ENCODE measurements at regions not wholly inside any gene's neighbourhood (a gene's known extent, or its start where the extent isn't known, plus 50 kb on each side); places are given as distances from the start of the nearest gene placed in this dataset.

GRCh38 chr3:189057369-189057768 is 114.4 kb upstream of the TPRG1 start:
- H3K4me2 ChIP-seq (ENCODE audit: low read length) = no peak overlapping the region
- no peak overlapping the region for H3K4me3 ChIP-seq (ENCODE audit: low read length)
- H3K9me3 ChIP-seq (replicated peaks; ENCODE audit: low read length) = no peaks in the 10 kb centered on the region
- no peaks in the 10 kb centered on the region for H3K27me3 ChIP-seq (ENCODE audit: control insufficient read depth, insufficient read depth, low read length)
- no peaks in the 10 kb centered on the region for H3K4me1 ChIP-seq (ENCODE audit: control insufficient read depth, insufficient read depth, low read length)
- no peak overlapping the region for H3K9ac ChIP-seq (ENCODE audit: low read depth, low read length)
- no peaks in the 10 kb centered on the region for H3K36me3 ChIP-seq (ENCODE audit: insufficient read depth, low read length)

GRCh38 chr3:189058071-189058470 is 113.7 kb upstream of the TPRG1 start:
- Histone ChIP-seq H3K36me3 (ENCODE audit: insufficient read depth, low read length) (no peaks in the 10 kb centered on the region), H3K4me1 (ENCODE audit: control insufficient read depth, insufficient read depth, low read length) (no peaks in the 10 kb centered on the region), H3K4me3 (ENCODE audit: low read length) (no peak overlapping the region), H3K27me3 (ENCODE audit: control insufficient read depth, insufficient read depth, low read length) (no peaks in the 10 kb centered on the region), H3K9ac (ENCODE audit: low read depth, low read length) (no peak overlapping the region), H3K9me3 (replicated peaks; ENCODE audit: low read length) (no peaks in the 10 kb centered on the region), H3K4me2 (ENCODE audit: low read length) (no peak overlapping the region)

DNA sequence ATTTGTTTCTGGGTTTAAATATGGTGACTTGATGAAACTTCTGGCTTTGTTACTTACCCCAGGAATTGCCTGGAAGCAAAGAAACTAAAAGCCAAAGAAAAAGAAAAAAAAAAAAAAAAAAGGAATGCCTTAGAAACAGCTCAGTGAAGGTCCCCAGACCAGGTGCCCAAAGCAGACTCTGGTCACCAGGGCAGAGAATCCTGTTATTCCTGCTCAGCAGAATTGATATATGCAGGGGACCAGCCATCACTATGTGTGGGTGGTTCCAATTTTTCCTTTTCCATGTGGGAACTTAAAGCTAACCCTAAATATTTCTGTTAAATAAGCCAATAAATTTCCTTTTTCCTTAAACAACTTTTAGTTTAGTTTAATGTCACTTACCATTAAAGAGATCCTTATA is 100.8 kb upstream of the TPRG1 start:
- Histone ChIP-seq H3K9me3 (replicated peaks; ENCODE audit: low read length) (no peaks in the 10 kb centered on the region), H3K36me3 (ENCODE audit: insufficient read depth, low read length) (no peaks in the 10 kb centered on the region), H3K4me2 (ENCODE audit: low read length) (no peak overlapping the region), H3K27me3 (ENCODE audit: control insufficient read depth, insufficient read depth, low read length) (no peaks in the 10 kb centered on the region), H3K9ac (ENCODE audit: low read depth, low read length) (no peak overlapping the region), H3K4me3 (ENCODE audit: low read length) (no peak overlapping the region), H3K4me1 (ENCODE audit: control insufficient read depth, insufficient read depth, low read length) (no peaks in the 10 kb centered on the region)

DNA sequence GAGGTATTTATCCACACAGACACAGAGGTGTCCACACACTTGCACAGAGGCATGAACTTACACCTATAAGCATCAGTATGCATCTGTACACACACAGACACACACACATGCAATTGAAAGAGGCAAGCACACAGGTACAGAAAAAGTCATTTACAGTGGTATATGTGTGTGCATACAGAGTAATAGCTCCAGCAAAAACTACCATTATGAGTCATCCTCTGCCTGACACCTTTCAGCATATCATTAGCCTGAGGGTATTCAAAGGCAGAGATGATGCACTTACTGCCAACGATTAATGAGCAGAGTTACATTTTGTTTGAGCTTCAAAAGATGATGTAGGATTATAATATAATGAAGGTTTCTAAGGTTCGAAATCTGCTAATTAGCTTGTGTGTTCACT is 100.3 kb upstream of the TPRG1 start:
- no peaks in the 10 kb centered on the region for H3K27me3 ChIP-seq (ENCODE audit: control insufficient read depth, insufficient read depth, low read length)
- no peak overlapping the region for H3K4me2 ChIP-seq (ENCODE audit: low read length)
- no peaks in the 10 kb centered on the region for H3K4me1 ChIP-seq (ENCODE audit: control insufficient read depth, insufficient read depth, low read length)
- no peak overlapping the region for H3K4me3 ChIP-seq (ENCODE audit: low read length)
- H3K9me3 ChIP-seq (replicated peaks; ENCODE audit: low read length) = no peaks in the 10 kb centered on the region
- no peaks in the 10 kb centered on the region for H3K36me3 ChIP-seq (ENCODE audit: insufficient read depth, low read length)
- H3K9ac ChIP-seq (ENCODE audit: low read depth, low read length) = no peak overlapping the region

- Histone ChIP-seq H3K4me1 (ENCODE audit: control insufficient read depth, insufficient read depth, low read length) (no peaks in the 10 kb centered on the region), H3K36me3 (ENCODE audit: insufficient read depth, low read length) (no peaks in the 10 kb centered on the region), H3K4me3 (ENCODE audit: low read length) (no peak overlapping the region), H3K9me3 (replicated peaks; ENCODE audit: low read length) (no peaks in the 10 kb centered on the region), H3K27me3 (ENCODE audit: control insufficient read depth, insufficient read depth, low read length) (no peaks in the 10 kb centered on the region), H3K4me2 (ENCODE audit: low read length) (no peak overlapping the region), H3K9ac (ENCODE audit: low read depth, low read length) (no peak overlapping the region)
Observed at GRCh38 chr3:189076449-189076848, 95.3 kb upstream of the TPRG1 start.

GRCh38 chr3:189080745-189081144 is 91.0 kb upstream of the TPRG1 start:
- H3K27me3 ChIP-seq (ENCODE audit: control insufficient read depth, insufficient read depth, low read length) = no peaks in the 10 kb centered on the region
- no peaks in the 10 kb centered on the region for H3K36me3 ChIP-seq (ENCODE audit: insufficient read depth, low read length)
- no peak overlapping the region for H3K4me2 ChIP-seq (ENCODE audit: low read length)
- H3K9me3 ChIP-seq (replicated peaks; ENCODE audit: low read length) = no peaks in the 10 kb centered on the region
- H3K4me3 ChIP-seq (ENCODE audit: low read length) = no peak overlapping the region
- no peak overlapping the region for H3K9ac ChIP-seq (ENCODE audit: low read depth, low read length)
- H3K4me1 ChIP-seq (ENCODE audit: control insufficient read depth, insufficient read depth, low read length) = no peaks in the 10 kb centered on the region

DNA sequence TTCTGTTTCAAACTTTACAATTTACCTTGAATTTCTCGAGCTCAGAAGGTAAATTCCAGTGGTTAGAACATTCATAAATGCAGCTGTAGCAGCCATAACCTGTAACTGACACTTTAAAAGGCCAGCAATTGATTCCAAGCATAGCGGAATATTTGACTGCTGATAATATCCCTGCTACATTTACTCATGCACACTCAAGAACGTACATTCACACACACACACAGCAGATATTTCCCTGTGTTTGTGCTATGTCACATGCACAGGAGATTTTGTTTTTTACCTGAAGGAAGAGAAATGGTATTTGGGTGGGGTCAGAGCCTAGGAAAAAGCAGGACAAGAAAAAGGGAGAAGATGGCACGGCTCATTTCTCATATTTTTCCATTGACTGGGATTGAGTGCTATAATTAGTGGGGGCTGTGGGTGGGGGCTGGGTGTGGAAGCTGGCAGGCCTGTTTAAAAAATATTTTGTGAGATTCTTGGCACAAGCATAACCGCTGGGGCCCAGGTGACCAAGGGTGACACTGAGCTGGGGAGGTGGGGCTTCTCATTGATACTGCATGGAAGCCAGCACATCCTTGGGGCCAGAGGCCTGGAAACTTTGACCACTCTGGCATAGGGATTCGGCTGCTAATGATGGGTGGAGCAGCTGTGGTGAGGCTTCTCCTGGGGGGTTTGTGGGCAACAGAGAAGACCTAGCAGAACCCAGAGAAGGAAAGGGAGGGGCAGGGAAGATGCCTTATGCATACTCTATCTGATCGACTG is 88.9 kb upstream of the TPRG1 start:
- H3K9me3 ChIP-seq (replicated peaks; ENCODE audit: low read length) = no peaks in the 10 kb centered on the region
- no peak overlapping the region for H3K9ac ChIP-seq (ENCODE audit: low read depth, low read length)
- H3K27me3 ChIP-seq (ENCODE audit: control insufficient read depth, insufficient read depth, low read length) = no peaks in the 10 kb centered on the region
- no peak overlapping the region for H3K4me2 ChIP-seq (ENCODE audit: low read length)
- no peak overlapping the region for H3K4me3 ChIP-seq (ENCODE audit: low read length)
- H3K36me3 ChIP-seq (ENCODE audit: insufficient read depth, low read length) = no peaks in the 10 kb centered on the region
- H3K4me1 ChIP-seq (ENCODE audit: control insufficient read depth, insufficient read depth, low read length) = no peaks in the 10 kb centered on the region

GRCh38 chr3:189084620-189085019 is 87.2 kb upstream of the TPRG1 start:
- H3K36me3 ChIP-seq (ENCODE audit: insufficient read depth, low read length) = no peaks in the 10 kb centered on the region
- no peak overlapping the region for H3K4me2 ChIP-seq (ENCODE audit: low read length)
- no peaks in the 10 kb centered on the region for H3K27me3 ChIP-seq (ENCODE audit: control insufficient read depth, insufficient read depth, low read length)
- no peak overlapping the region for H3K4me3 ChIP-seq (ENCODE audit: low read length)
- H3K9ac ChIP-seq (ENCODE audit: low read depth, low read length) = no peak overlapping the region
- H3K9me3 ChIP-seq (replicated peaks; ENCODE audit: low read length) = no peaks in the 10 kb centered on the region
- H3K4me1 ChIP-seq (ENCODE audit: control insufficient read depth, insufficient read depth, low read length) = no peaks in the 10 kb centered on the region

- H3K27me3 ChIP-seq (ENCODE audit: control insufficient read depth, insufficient read depth, low read length) = no peaks in the 10 kb centered on the region
- no peak overlapping the region for H3K4me2 ChIP-seq (ENCODE audit: low read length)
- no peaks in the 10 kb centered on the region for H3K4me1 ChIP-seq (ENCODE audit: control insufficient read depth, insufficient read depth, low read length)
- H3K4me3 ChIP-seq (ENCODE audit: low read length) = no peak overlapping the region
- no peaks in the 10 kb centered on the region for H3K9me3 ChIP-seq (replicated peaks; ENCODE audit: low read length)
- H3K36me3 ChIP-seq (ENCODE audit: insufficient read depth, low read length) = no peaks in the 10 kb centered on the region
- no peak overlapping the region for H3K9ac ChIP-seq (ENCODE audit: low read depth, low read length)
Observed at GRCh38 chr3:189092547-189092946, 79.2 kb upstream of the TPRG1 start.

GRCh38 chr3:189094539-189094938 is 77.2 kb upstream of the TPRG1 start:
- Histone ChIP-seq H3K9me3 (replicated peaks; ENCODE audit: low read length) (no peaks in the 10 kb centered on the region), H3K4me2 (ENCODE audit: low read length) (no peak overlapping the region), H3K4me3 (ENCODE audit: low read length) (no peak overlapping the region), H3K9ac (ENCODE audit: low read depth, low read length) (no peak overlapping the region), H3K4me1 (ENCODE audit: control insufficient read depth, insufficient read depth, low read length) (peaks cover 7% of the 10 kb centered on the region), H3K36me3 (ENCODE audit: insufficient read depth, low read length) (no peaks in the 10 kb centered on the region), H3K27me3 (ENCODE audit: control insufficient read depth, insufficient read depth, low read length) (no peaks in the 10 kb centered on the region)

DNA sequence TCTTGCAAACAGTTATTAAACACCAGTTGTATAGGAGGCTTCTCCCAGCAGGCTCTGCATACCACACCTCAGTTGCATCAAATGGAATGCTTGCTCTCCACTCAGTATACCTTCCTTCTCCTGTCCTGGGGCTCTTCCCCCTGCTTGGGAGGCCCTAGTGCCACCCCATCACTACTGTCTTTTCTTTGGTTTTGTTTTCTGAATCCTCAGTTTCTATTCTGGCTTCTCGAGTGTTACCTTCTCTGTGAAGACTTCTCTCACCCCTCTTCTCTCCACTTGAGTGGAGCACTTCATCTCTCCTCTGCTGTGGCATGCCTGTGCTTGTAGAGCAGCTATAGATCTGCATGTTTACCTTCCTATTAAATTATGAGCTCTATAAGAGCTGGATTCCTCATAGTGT is 75.7 kb upstream of the TPRG1 start:
- Histone ChIP-seq H3K4me3 (ENCODE audit: low read length) (no peak overlapping the region), H3K4me1 (ENCODE audit: control insufficient read depth, insufficient read depth, low read length) (peaks cover 7% of the 10 kb centered on the region), H3K36me3 (ENCODE audit: insufficient read depth, low read length) (no peaks in the 10 kb centered on the region), H3K27me3 (ENCODE audit: control insufficient read depth, insufficient read depth, low read length) (no peaks in the 10 kb centered on the region), H3K9me3 (replicated peaks; ENCODE audit: low read length) (no peaks in the 10 kb centered on the region), H3K9ac (ENCODE audit: low read depth, low read length) (no peak overlapping the region), H3K4me2 (ENCODE audit: low read length) (no peak overlapping the region)

- H3K27me3 ChIP-seq (ENCODE audit: control insufficient read depth, insufficient read depth, low read length) = no peaks in the 10 kb centered on the region
- peak overlapping the region; percentile 21 for H3K4me2 ChIP-seq (ENCODE audit: low read length)
- H3K9me3 ChIP-seq (replicated peaks; ENCODE audit: low read length) = no peaks in the 10 kb centered on the region
- no peak overlapping the region for H3K4me3 ChIP-seq (ENCODE audit: low read length)
- no peak overlapping the region for H3K9ac ChIP-seq (ENCODE audit: low read depth, low read length)
- H3K4me1 ChIP-seq (ENCODE audit: control insufficient read depth, insufficient read depth, low read length) = peaks cover 7% of the 10 kb centered on the region
- H3K36me3 ChIP-seq (ENCODE audit: insufficient read depth, low read length) = no peaks in the 10 kb centered on the region
Observed at GRCh38 chr3:189099031-189099471, 72.7 kb upstream of the TPRG1 start.

Data from skeletal muscle satellite cell (primary cell).